Ascending aorta (tissue), 2 donors: ENCODE measurements at regions not wholly inside any gene's neighbourhood (a gene's known extent, or its start where the extent isn't known, plus 50 kb on each side); places are given as distances from the start of the nearest gene placed in this dataset.

Experiments used
- DNase-seq, 2 donors: peaks; one replicate each; pipeline ENCODE4 v3.0.0-alpha.2; 2019; ENCODE audit warnings: low spot score in 2 of 2
- H3K27ac ChIP-seq, 2 donors: fragments of 200-600 bp; sonication (generic); one replicate each; pipeline ENCODE4 v1.5.1; 2016 to 2017; ENCODE audit warnings: mild to moderate bottlenecking in 1 of 2
- H3K27me3 ChIP-seq: fragments of 200-600 bp; sonication (generic); one replicate; pipeline ENCODE4 v1.5.1; 2017
- H3K36me3 ChIP-seq, 2 donors: fragments of 200-600 bp; sonication (generic); one replicate each; pipeline ENCODE4 v1.5.1; 2016
- H3K4me1 ChIP-seq, 2 donors: fragments of 200-600 bp; sonication (generic); one replicate each; pipeline ENCODE4 v1.5.1; 2016 to 2017; ENCODE audit warnings: mild to moderate bottlenecking in 1 of 2
- H3K4me3 ChIP-seq, 2 donors: fragments of 200-600 bp; sonication (generic); one replicate each; pipeline ENCODE4 v1.5.1; 2016 to 2017; ENCODE audit warnings: mild to moderate bottlenecking in 1 of 2
- H3K9me3 ChIP-seq, 2 donors: fragments of 200-600 bp; sonication (generic); one replicate each; pipeline ENCODE4 v1.5.1; 2016
- CTCF ChIP-seq, 3 experiments: fragments of 200-600 bp in 2 of 3; fragments of 450-650 bp in 1 of 3; sonication (generic) in 2 of 3; IDR thresholded peaks; one replicate each; pipeline ENCODE4 v1.5.1; 2016 to 2019; ENCODE audit warnings: antibody characterized with exemption in 3 of 3, mild to moderate bottlenecking in 1 of 3, moderate library complexity in 1 of 3
- intact Hi-C: fragments of 100-400 bp; cut with DNase I; formaldehyde crosslinking; loops from one replicate; pipeline ENCODE4 v1.15.1; 2023

GRCh38 chr6:114398481-114398880 is 55.7 kb upstream of the HS3ST5 start:
- H3K27me3 ChIP-seq, result no peaks in the 10 kb centered on the region
- H3K4me1 ChIP-seq, result no peaks in the 10 kb centered on the region
- TF ChIP-seq CTCF (IDR thresholded peaks at IDR 0.05), result no peak
- no peak for DNase-seq
- intact Hi-C loops, result no loop called here
- H3K36me3 ChIP-seq, result no peaks in the 10 kb centered on the region
- H3K27ac ChIP-seq, result no peak overlapping the region
- H3K4me3 ChIP-seq, result no peak overlapping the region
- H3K9me3 ChIP-seq, result no peaks in the 10 kb centered on the region
